GM12878 (cell line): ENCODE measurements at regions not wholly inside any gene's neighbourhood (a gene's known extent, or its start where the extent isn't known, plus 50 kb on each side); places are given as distances from the start of the nearest gene placed in this dataset.

Experiments used
- ATAC-seq: fragments of 200-7000 bp; cut with Tn5 transposase; 3 replicates; pipeline ENCODE4 v1.9.1; 2020; ENCODE audit warnings: mild to moderate bottlenecking, moderate library complexity
- BruUV-seq: library from RNA; stranded (reverse); fragments of 400-500 nt; replicated peaks from 2 replicates; lab custom pipeline; 2021; lab: Mats Ljungman, UMichigan
- CTCF ChIA-PET: fragments of 300-600 bp; sonication (Branson Sonifier 250); formaldehyde crosslinking; extraction: SDS; loops from one replicate; lab custom pipeline; 2021; ENCODE audit warnings: inconsistent platforms; lab: Yijun Ruan, JAX
- POLR2A ChIA-PET: fragments of 350-600 bp; formaldehyde crosslinking; extraction: SDS; loops from one replicate; lab custom pipeline; 2021; ENCODE audit warnings: inconsistent platforms; lab: Charles Lee
- RAD21 ChIA-PET: fragments of 300-600 bp; sonication (Branson Sonifier 250); formaldehyde crosslinking; loops from one replicate; lab custom pipeline; 2023; ENCODE audit warnings: antibody characterized with exemption; ENCODE audit not compliant: unreplicated experiment; lab: Charles Lee
- SMC1A ChIA-PET: fragments of 300-600 bp; sonication (Branson Sonifier 250); formaldehyde crosslinking; loops from one replicate; lab custom pipeline; 2023; ENCODE audit not compliant: unreplicated experiment, uncharacterized antibody; lab: Charles Lee
- DNase-seq: peaks from one replicate; pipeline ENCODE4 v3.0.0-alpha.2; 2011; ENCODE audit warnings: low read depth, low spot score
- FAIRE-seq: peaks from 3 replicates; lab custom pipeline; 2011; peaks lifted over from hg19 to GRCh38; lab: Jason Lieb, UNC
- H2AFZ ChIP-seq: 2 replicates; pipeline ENCODE4 v1.6.0; 2011; ENCODE audit warnings: low read depth, low read length, control low read depth; ENCODE audit not compliant: control insufficient read depth
- H3K27ac ChIP-seq: 2 replicates; pipeline ENCODE4 v1.5.1; 2011; ENCODE audit warnings: control low read depth; ENCODE audit not compliant: control insufficient read depth, insufficient read depth
- H3K27me3 ChIP-seq, 2 experiments: replicated peaks in 1 of 2; 2 replicates each; pipeline versions ENCODE4 v1.6.0 to v1.6.1; 2011; ENCODE audit warnings: low read length in 1 of 2; ENCODE audit not compliant: control insufficient read depth in 2 of 2, insufficient read depth in 2 of 2
- H3K36me3 ChIP-seq, 2 experiments: 2 replicates each; pipeline ENCODE4 v1.5.1; 2011; ENCODE audit warnings: low read length in 1 of 2; ENCODE audit not compliant: control insufficient read depth in 2 of 2, insufficient read depth in 2 of 2
- H3K4me1 ChIP-seq: 2 replicates; pipeline ENCODE4 v1.6.1; 2011; ENCODE audit warnings: mild to moderate bottlenecking, low read length, moderate library complexity, mixed read lengths; ENCODE audit not compliant: control insufficient read depth, insufficient read depth
- H3K4me2 ChIP-seq: 2 replicates; pipeline ENCODE4 v1.6.0; 2011; ENCODE audit warnings: control low read depth; ENCODE audit not compliant: control insufficient read depth, insufficient read depth
- H3K4me3 ChIP-seq: fragments of 200-600 bp; sonication (generic); 2 replicates; pipeline ENCODE4 v1.5.1; 2016
- H3K79me2 ChIP-seq: 2 replicates; pipeline ENCODE4 v1.6.0; 2011; ENCODE audit warnings: low read length; ENCODE audit not compliant: control insufficient read depth, insufficient read depth
- H3K9ac ChIP-seq: 2 replicates; pipeline ENCODE4 v1.8.0; 2011; ENCODE audit warnings: low read length, control low read depth, mixed read lengths; ENCODE audit not compliant: control insufficient read depth, insufficient read depth
- H3K9me3 ChIP-seq: replicated peaks from 3 replicates; pipeline ENCODE4 v1.5.1; 2011; ENCODE audit warnings: mild to moderate bottlenecking, low read length; ENCODE audit not compliant: control insufficient read depth, insufficient read depth
- H4K20me1 ChIP-seq: 2 replicates; pipeline ENCODE4 v1.6.0; 2011; ENCODE audit not compliant: control insufficient read depth, insufficient read depth
- BCL3 ChIP-seq: IDR thresholded peaks from 2 replicates; pipeline ENCODE4 v1.6.1; 2011; ENCODE audit warnings: borderline replicate concordance, low read depth, mild to moderate bottlenecking, moderate library complexity, low read length; ENCODE audit not compliant: insufficient read depth, poor library complexity, severe bottlenecking
- ESRRA ChIP-seq: IDR thresholded peaks from 2 replicates; pipeline ENCODE4 v1.6.1; 2012; ENCODE audit warnings: mild to moderate bottlenecking, low read length, improper control_type of control experiment
- HDAC6 ChIP-seq: fragments of 200-600 bp; sonication (generic); IDR thresholded peaks from one replicate; pipeline ENCODE4 v1.8.0; 2017; ENCODE audit warnings: antibody characterized with exemption; ENCODE audit not compliant: unreplicated experiment
- MTA3 ChIP-seq: IDR thresholded peaks from 2 replicates; pipeline ENCODE4 v1.6.1; 2012; ENCODE audit warnings: low read length, inconsistent platforms, borderline replicate concordance
- PAX8 ChIP-seq: fragments of 450-650 bp; IDR thresholded peaks from 2 replicates; pipeline ENCODE4 v1.6.1; 2017; ENCODE audit warnings: mild to moderate bottlenecking, moderate library complexity
- SRF ChIP-seq, 2 experiments: IDR thresholded peaks; 2 replicates each; pipeline ENCODE4 v1.6.1; 2011; ENCODE audit warnings: low read depth in 2 of 2, low read length in 2 of 2, mild to moderate bottlenecking in 1 of 2, moderate library complexity in 1 of 2
- TAF1 ChIP-seq: IDR thresholded peaks from 2 replicates; pipeline ENCODE4 v1.6.1; 2011; ENCODE audit warnings: mild to moderate bottlenecking, low read depth, low read length, borderline replicate concordance
- TCF7 ChIP-seq: IDR thresholded peaks from 2 replicates; pipeline ENCODE4 v1.6.1; 2014; ENCODE audit warnings: antibody characterized with exemption, borderline replicate concordance
- WGBS: methylation state at CpG from one replicate; pipeline ENCODE4 v1.1.6; 2016; ENCODE audit warnings: low lambda C conversion rate; ENCODE audit not compliant: insufficient replicate concordance, insufficient coverage; ENCODE audit errors: missing lambda C conversion rate; 5-methylcytosine and 5-hydroxymethylcytosine counted together
- in situ Hi-C: fragments of 300-500 bp; cut with MboI; formaldehyde crosslinking; loops from 9 replicates; pipeline ENCODE4 v1.14.3; 2018; ENCODE audit warnings: mixed read lengths
- intact Hi-C: fragments of 100-400 bp; cut with micrococcal nuclease; formaldehyde crosslinking; loops from one replicate; pipeline ENCODE4 v1.14.2; 2022; ENCODE audit not compliant: unreplicated experiment

- WGBS, result 29% methylated on average over 1 of the region's 1 CpG
- TF ChIP-seq TCF7 (no peak), HDAC6 (no peak), ESRRA (no peak), BCL3 (no peak), PAX8 (no peak), SRF (IDR thresholded peaks at IDR 0.05; ENCODE audit: low read depth in 2 of 2, low read length in 2 of 2) (no peak), MTA3 (no peak), TAF1 (no peak)
- Histone ChIP-seq H3K4me2 (no peak overlapping the region), H3K4me1 (no peaks in the 10 kb centered on the region), H3K9ac (no peak overlapping the region), H3K79me2 (no peaks in the 10 kb centered on the region), H3K4me3 (no peak overlapping the region), H3K36me3 (no peaks in the 10 kb centered on the region), H4K20me1 (no peaks in the 10 kb centered on the region), H3K9me3 (no peaks in the 10 kb centered on the region), H3K27ac (no peak overlapping the region), H2AFZ (no peak overlapping the region), H3K27me3 (no peaks in the 10 kb centered on the region)
- ChIA-PET CTCF (interaction anchor here (0.7 kb wide), 1 partner anchor 726 kb away, joined by 3 read pairs; no protein-coding TSS in a partner anchor), RAD21 (no interaction called here), SMC1A (interaction anchor here (1.3 kb wide), 1 partner anchor 10 kb away, joined by 5 read pairs; no protein-coding TSS in a partner anchor), POLR2A (no interaction called here)
- intact Hi-C loops (no loop called here), in situ Hi-C loops (no loop called here)
- no peak for ATAC-seq
- BruUV-seq, result no TSS peak
- no peak for DNase-seq
- no peak for FAIRE-seq
These were observed 1688.4 kb downstream of the PLA2G4A start for GRCh38 chr1:188517139-188517538.
